NCI-H226 (cell line): ENCODE measurements at regions not wholly inside any gene's neighbourhood (a gene's known extent, or its start where the extent isn't known, plus 50 kb on each side); places are given as distances from the start of the nearest gene placed in this dataset.
"Not testable (repeated sequence)": the region's sequence is repeated elsewhere in the genome, so short reads cannot be mapped to it uniquely, and the experiment has no call there.

Experiments used
- DNase-seq: peaks from one replicate; pipeline ENCODE4 v3.0.0-alpha.2; 2015

- no peak for DNase-seq
Observed at GRCh38 chr18:42486271-42486670, 531.2 kb downstream of the PIK3C3 start.

GRCh38 chr18:42508683-42509296 is 553.8 kb downstream of the PIK3C3 start:
- DNase-seq: no peak

- no peak for DNase-seq
Observed at GRCh38 chr18:42509750-42510415, 554.8 kb downstream of the PIK3C3 start.

GRCh38 chr18:42510540-42510939 is 555.5 kb downstream of the PIK3C3 start:
- no peak for DNase-seq

- DNase-seq: no peak
Observed at GRCh38 chr18:42513441-42513840, 558.4 kb downstream of the PIK3C3 start.

- no peak for DNase-seq
Observed at GRCh38 chr18:42514512-42514911, 559.5 kb downstream of the PIK3C3 start.

GRCh38 chr18:42517896-42518295 is 562.9 kb downstream of the PIK3C3 start:
- DNase-seq: no peak

- peak; percentile 19 for DNase-seq
Observed at GRCh38 chr18:42518331-42518730, 563.3 kb downstream of the PIK3C3 start.

- no peak for DNase-seq
Observed at GRCh38 chr18:42520138-42520537, 565.1 kb downstream of the PIK3C3 start.

GRCh38 chr18:42525905-42526304 is 570.9 kb downstream of the PIK3C3 start:
- DNase-seq: no peak

- no peak for DNase-seq
Observed at GRCh38 chr18:42527766-42528165, 572.7 kb downstream of the PIK3C3 start.

GRCh38 chr18:42530276-42530675 is 575.2 kb downstream of the PIK3C3 start:
- no peak for DNase-seq

GRCh38 chr18:42532119-42532518 is 577.1 kb downstream of the PIK3C3 start:
- DNase-seq: no peak

- no peak for DNase-seq
Observed at GRCh38 chr18:42533009-42533575, 578.1 kb downstream of the PIK3C3 start.

- DNase-seq: no peak
Observed at GRCh38 chr18:42533616-42534015, 578.6 kb downstream of the PIK3C3 start.

GRCh38 chr18:42534313-42534712 is 579.3 kb downstream of the PIK3C3 start:
- DNase-seq: no peak

GRCh38 chr18:42536442-42536841 is 579.0 kb downstream of the RIT2 start:
- no peak for DNase-seq

GRCh38 chr18:42537291-42537690 is 578.2 kb downstream of the RIT2 start:
- DNase-seq: no peak

GRCh38 chr18:42544901-42545300 is 570.6 kb downstream of the RIT2 start:
- no peak for DNase-seq

GRCh38 chr18:42545825-42546224 is 569.7 kb downstream of the RIT2 start:
- peak; percentile 70 for DNase-seq

GRCh38 chr18:42548493-42548892 is 567.0 kb downstream of the RIT2 start:
- no peak for DNase-seq

GRCh38 chr18:42549596-42549995 is 565.9 kb downstream of the RIT2 start:
- no peak for DNase-seq

- not testable (repeated sequence) for DNase-seq
Observed at GRCh38 chr18:42552559-42552958, 562.9 kb downstream of the RIT2 start.

GRCh38 chr18:42559069-42559690 is 556.3 kb downstream of the RIT2 start:
- DNase-seq: peak; percentile 67
